RPMI7951 (cell line): ENCODE measurements at regions not wholly inside any gene's neighbourhood (a gene's known extent, or its start where the extent isn't known, plus 50 kb on each side); places are given as distances from the start of the nearest gene placed in this dataset.

Experiments
- DNase-seq: peaks from one replicate; pipeline ENCODE4 v3.0.0-alpha.2; 2012; ENCODE audit warnings: low read depth

DNA sequence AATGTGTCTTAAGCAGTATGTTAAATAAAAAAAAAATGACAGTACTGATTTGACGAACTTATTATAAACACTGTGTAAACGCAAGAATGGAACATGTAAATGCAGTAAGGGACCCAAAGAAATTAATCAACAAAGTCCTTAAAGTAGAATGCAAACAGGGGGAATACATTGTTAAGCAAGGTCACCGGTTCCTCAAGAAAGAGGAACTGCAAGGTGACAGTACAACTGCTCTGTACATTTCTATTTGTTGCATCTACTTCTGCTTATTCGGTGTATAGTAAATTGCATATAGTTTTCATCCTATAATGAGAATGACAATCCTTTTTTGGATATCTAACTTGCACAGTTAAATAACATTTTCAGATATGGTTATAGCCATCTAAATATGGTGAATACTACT, 387.0 kb upstream of the SEMA3D start:
- no peak for DNase-seq

DNA sequence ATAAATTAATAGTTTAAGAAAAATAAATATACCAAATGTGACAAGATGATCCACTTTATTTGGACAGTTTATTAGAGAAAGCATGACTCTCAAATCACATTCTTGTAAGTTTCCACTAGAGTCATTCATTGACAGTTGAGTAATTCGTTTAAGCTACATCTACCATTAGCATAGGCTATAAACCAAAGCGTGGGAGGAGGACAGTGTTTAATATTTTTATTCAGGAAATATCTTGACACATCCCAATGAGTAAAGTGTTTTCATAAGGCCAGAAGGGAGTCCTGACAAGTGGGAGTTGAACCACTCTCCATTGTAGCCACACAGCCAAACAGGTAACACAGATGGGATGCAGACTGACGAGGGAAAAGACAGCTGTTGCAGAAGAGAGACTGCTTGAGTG, 386.5 kb upstream of the SEMA3D start:
- no peak for DNase-seq

DNA sequence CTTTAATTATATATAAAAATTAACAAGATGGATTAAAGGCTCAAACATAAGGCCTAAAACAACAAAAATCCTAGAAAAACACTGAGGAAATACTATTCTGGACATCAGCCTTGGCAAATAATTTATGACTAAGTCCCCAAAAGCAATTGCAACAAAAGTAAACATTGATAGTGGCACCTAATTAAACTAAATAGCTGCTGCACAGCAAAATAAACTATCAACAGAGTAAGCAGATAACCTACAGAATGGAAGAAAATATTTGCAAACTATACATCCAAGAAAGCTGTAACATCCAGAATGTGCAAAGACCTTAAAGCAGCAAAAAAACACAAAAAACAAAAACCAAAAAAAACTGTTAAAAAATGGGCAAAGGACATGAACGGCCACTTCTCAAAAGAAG, 384.0 kb upstream of the SEMA3D start:
- DNase-seq = no peak

DNA sequence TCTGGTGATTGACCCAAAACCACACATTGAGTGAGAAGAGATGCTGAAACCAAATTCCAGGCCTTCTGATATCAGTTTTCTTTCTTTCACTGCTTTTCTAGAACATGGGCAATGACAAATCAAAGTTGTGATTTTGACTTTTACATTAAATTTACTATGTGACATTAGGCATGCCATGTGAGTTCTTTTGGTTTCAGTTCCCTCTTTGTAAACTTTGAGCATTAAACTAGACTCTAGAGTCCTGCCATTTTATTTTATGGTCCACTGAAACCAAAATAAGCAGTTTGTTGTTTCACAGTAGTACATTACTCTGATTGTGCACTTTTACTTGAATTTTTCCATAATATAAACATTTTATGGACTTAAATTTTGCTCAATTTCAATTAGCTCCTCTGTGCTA, 381.1 kb upstream of the SEMA3D start:
- no peak for DNase-seq

DNA sequence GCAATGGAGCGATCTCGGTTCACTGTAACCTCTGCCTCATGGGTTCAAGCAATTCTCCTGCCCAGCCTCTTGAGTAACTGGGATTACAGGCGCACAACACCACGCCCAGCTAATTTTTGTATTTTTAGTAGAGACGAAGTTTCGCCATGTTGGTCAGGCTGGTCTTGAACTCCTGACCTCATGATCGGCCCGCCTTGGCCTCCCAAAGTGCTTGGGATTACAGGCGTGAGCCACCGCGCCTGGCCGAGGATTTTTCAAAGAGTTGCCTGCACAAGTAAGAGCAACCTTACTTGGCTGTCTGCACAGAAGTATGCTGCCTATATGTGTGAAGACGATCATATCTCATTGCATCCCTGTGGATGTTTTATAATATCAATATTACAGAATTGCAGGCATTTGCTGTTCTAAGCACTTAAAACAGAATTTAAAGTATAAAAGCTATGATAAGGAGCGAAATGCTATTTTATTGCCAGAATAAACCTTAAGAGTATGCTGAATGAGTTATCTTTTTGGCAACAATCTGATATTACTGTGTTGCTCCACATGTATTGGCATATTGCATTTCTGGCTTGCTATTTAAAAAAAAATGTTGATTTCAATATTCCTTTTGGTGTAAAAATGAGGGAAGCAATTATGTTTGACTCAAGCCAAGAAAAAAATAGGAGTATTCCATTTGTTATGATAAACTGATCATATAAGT, 379.4 kb upstream of the SEMA3D start:
- no peak for DNase-seq

DNA sequence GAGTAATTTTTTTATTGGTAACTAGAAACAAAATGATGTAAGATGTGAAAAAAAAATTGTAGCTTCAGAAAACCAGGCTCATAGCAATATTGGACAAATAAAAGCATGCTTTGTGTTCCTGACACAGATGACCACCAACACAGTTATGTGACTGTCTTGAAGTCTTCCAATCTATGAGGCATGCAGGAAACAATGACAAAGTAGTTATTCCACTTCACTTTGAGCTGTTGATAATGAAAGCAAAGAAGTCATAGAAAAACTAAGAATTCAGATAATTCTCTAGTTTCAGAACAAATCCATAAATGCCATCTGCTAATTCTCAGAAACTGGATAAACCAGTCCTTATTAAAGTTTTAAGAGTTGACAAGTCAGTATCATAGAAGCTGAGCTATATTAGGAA, 378.4 kb upstream of the SEMA3D start:
- peak; percentile 45 for DNase-seq

DNA sequence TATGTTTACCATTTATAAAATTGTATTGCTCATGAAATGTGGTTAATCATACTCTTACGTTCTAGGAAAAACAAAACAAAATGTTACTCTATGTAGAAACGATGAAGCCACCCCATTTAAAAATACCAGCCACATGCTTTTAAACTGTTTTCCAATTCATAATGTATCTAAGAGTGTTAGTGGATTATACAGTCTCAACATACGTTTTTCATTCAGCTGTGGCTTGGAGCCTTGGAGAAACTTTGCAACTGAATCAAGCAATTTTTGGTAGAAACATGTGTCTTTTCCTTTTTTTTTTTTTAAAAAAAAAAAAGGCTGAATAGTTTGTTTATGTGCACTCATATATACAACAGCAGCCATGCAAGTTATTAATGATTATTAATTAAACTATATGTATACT, 378.0 kb upstream of the SEMA3D start:
- peak; percentile 3 for DNase-seq

DNA sequence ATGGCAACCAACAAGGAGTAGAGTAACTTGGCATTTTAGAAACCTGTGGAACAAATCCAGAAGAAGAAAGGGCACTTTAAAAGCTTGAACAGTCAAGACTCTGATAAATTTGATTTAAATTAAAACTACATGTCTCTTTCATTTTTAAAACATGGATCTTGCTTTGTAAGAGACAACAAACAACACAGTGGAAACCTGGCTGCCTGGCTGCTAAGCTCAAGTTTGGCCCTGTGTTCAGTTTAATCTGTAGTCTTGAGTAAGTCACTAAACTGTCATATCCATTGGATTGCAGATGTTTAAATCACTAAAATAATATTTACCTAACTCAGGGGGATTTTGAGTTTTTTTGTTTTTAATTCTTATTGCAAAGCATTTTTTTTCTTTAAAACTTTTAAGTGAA, 374.9 kb upstream of the SEMA3D start:
- no peak for DNase-seq

DNA sequence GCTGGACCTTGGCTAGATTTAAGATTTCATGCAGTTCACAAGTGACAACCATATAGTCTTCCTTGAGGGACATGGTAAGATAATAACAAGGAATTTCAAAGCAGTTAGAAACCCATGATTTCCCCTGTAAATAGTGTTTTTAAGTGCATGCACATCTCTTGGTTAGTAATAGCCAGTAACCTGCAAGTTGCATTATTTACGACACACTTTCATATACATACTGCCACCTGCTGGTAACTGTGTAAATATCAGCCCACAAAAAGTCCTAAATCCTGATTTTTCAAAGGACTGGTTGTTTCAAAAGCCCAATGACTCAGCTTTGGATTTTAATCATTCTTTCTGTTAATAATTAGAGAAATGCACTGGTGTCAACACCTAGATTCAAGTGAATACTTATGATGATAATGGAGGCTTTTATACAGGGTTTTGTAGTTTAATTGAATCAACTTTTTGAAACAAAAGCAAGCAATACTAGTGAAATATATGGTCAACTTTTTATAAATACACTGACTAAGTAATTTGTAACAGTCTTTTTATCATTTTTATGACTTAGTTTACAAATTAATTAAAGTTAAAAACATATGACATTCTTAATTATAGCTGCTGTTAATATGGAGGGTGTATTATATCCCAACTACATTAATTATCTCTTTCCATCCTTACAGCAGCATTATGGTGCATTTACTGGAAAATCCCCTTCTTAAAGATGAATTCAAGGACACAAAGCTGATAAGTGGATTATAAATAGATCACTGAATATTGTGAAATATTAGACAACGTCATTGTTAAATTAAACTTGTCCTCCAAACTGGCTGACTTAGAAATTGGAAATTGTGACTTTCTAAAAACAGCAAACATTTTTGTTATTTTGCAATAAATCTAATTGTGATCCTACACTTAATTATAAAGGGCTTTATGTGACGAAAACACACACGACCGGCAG, 367.7 kb upstream of the SEMA3D start:
- DNase-seq = peak; percentile 48

DNA sequence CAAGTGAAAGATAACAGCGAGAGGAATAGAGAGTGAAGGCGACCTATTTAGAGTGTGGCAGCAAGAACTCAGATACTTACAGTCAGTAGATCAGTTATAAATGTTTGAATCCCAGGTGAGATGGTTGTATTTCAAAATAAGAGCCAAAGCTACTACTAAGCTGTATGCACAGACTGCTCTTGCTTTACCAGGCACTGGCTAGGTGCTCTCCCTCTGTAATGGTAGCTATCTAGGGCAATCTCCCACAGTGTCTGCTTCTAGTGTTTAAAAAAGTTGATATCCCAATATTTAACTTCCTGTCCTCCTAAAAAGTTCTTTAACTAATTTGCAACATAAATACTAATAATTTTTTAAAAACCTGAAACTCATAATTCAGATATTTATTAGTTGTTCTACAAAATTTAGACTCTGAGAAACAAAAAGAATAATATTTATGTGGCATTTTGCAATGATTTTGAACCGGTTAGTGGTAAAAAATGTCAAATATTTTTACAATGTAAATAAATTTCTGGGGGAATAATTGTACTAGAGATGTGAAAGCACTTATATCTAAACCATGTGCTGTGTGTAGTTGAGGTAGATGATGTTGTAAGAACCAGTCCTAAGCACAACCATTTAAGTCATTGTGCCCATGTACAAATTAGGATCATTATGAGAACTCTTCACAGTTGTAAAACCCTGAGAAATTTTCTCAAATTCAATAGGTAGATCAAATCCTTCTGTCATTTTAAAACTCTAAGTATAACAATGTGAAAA, 349.3 kb upstream of the SEMA3D start:
- DNase-seq = no peak

DNA sequence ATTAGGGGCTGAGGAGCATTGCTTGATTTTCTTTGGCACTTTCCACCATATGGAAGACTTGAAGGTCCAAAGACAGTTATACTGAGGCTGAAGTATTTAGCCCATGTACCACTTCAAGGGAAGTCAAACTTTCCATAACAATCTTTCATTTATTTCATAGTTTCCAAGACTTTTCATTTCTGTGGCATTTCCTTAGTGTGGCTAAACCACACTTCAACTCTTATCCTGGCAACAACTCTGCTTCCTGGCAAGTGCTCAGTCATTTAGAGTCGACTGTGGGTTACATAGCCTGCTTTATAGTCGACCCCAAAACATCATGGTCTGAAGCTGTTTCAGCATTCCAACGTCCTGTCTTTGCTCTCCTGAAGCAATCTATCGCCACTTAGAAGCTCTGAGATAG, 343.0 kb upstream of the SEMA3D start:
- peak; percentile 63 for DNase-seq

DNA sequence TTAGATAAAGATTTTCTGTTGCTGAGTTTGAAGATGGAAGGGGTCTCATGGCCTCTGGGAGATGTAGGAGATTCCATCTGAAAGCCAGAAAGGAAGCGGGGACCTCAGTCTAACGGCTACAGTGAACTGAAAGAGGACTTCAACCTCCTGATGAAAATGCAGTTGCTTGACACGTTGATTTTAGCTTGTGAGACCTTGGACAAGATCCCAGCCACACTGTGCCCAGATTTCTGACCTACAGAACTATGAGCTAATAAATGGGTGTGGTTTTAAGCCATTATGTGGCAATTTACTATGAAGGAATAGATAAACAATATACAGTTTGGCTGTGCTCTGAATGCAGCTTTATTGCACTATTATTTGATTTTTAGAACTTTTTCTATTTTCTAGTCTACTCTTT, 342.3 kb upstream of the SEMA3D start:
- no peak for DNase-seq

DNA sequence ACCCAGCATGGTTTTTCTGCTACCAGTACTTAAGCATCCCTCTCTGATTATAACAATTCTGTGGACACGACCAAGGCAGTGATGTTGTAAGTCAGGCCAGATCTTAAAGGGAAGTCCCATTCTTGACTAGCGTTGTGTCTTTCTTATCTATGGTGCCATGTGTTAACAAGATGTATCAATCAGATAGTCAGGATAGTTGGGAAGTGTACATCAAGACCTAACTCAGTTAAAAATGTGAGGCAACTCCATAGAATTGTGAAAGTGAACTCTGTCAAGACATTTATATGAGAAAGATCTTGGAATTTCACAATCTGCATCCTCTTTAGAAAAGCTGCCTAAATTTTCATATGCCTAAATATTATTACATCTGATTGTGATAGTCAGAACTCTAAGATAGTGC, 341.7 kb upstream of the SEMA3D start:
- no peak for DNase-seq

DNA sequence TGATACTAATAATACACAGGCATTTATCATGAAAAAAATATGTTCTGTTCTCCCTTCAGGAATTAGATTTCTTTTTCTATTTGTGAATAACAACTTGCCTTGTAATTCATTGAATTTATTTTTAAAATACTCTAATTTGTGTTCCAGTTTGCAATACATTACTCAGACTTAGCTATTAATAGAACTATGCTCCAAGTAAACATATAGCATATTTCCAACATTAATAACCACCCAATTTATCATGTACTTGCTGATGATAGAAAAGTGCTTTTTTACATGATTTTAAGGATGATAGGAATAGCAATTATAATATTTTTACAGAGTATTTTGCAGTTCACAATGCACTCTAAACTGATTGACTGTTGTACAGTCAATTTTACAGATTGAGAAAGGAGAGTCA, 338.8 kb upstream of the SEMA3D start:
- DNase-seq = no peak

DNA sequence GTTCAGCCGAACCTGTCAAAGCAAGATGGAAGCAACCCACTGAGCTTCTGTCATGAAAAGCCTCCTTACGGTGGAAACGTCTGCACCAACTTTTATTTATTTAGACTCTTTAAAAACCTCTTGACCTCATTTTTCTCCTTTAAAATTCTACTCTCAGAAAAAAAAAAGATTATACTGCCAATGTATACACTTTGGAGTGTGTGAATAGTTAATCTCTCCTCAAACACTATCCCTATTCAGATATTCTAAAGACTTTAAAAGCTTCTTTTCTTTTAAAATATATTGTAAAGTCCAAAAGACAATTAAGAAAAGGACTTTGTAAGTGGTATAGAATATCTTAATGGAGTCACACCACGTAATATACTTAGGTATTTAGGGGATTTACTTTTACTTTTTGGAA, 335.2 kb upstream of the SEMA3D start:
- DNase-seq = no peak

DNA sequence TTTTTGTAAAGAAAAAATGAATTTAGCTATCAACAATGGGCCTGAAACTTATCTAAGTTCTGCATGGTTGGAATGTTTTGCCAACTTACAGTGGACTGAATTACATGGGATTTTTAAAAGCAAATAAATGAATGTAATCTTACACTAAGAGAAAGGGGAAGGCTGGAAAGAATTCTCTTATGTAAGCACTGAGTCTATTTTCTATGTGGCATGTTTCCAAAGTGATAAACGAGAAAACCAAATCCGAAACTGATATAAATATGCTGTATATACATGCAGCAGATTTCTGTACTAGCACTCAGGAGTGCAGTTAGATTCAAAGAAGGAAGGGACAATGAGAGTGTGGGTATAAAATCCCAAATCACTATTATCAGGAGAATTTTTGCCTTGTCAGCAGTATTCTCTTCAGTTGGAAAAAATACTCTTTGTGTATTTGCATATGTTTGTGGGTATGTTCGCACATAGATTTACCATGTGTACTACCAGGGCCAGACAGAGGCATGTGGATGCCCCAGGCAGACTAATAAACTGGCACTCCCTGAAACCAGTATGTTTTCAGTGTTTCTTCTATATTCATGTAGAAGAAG, 334.3 kb upstream of the SEMA3D start:
- no peak for DNase-seq

DNA sequence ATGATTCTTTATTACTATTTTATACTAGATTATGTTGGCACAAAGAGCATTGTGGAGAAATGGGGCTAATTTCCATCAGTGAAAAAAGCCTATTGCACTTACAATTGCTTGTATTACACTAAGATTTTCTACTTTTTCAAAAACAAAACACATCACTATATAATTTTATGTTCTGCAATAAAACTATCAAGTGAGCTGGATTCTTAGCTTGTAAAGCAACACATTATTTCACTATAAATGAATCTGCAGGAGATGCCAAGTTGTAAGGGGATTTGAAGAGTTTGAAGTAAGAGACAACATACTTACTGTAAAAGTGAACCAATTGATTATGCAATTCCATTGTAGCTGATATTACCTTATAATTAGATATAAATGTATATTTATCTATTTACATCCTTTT, 333.3 kb upstream of the SEMA3D start:
- DNase-seq = no peak

DNA sequence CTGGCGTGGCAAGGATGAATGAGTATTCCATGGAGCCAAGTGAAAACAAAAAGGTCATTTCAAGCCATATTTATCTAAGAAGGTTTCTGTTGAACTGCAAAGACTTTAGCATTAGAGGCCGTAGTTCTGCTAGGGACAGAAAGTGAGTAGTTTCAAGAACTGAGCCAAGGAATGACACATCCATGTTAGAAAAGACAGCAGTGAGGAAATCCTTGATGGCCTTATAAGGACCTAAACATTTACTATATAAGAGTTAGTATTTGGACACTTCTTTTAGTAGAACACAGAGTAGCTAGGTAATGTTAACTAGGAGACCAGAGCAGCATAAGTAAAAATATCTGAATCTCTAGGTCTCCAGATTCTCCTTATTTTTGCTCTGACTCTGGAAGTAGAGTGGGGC, 329.8 kb upstream of the SEMA3D start:
- no peak for DNase-seq

DNA sequence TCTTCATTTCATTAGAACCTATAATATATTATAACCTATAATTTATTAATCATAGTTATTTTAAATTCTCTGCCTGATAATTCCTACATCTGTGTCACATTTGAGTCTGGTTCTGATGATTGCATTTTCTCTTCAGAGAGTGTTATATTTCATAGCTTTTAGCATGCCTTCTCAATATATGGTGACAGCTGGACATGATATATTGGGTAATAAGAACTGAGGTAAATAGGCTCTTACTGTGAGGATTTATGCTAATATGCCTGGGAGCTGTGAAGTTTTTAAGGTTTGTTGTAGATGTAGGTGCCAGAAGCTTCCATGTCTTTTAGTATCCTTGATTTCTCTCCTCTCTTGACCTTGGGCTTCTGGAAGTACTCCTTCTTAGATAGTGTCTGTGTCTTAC, 325.9 kb upstream of the SEMA3D start:
- DNase-seq = no peak

DNA sequence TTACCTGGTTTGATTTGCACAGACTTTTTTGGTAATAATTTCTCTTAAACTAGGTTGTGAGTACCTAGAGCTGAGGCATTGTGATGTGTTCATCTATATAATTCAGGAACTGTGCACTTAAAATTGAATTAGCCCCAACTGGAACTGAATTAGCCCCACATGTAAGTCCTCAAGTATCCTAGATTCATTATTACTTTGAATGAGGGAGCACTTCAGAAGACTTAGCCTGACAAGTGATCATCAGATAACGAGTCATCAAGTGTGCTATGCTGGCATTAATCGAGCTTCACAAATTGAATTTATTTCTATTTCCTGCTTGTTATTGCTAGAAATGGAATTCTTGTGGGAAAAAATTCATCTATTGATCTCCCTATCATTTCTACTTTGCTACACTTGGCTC, 323.4 kb upstream of the SEMA3D start:
- no peak for DNase-seq

DNA sequence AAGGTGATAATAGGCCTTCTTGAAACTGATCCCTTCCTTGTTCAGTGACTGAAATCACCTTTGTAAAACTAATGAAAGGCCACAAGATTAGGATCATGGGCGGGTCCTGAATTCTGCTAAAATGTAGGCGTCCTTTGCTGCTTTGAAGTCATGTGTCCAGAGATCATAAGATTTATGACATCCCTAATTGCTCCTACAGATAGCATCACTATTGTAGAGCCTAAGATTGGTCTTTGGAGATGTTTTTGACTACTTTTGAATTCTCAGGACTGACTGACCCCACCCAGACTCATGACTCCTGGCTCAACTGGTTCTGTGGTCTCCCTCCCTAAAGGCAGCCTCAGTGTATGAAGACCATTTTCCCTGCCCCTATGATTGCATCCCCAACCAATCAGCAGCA, 322.6 kb upstream of the SEMA3D start:
- no peak for DNase-seq
